HG03571 (cell line): ENCODE measurements at regions not wholly inside any gene's neighbourhood (a gene's known extent, or its start where the extent isn't known, plus 50 kb on each side); places are given as distances from the start of the nearest gene placed in this dataset.

ENCODE experiments used
- ATAC-seq: cut with Tn5 transposase; IDR thresholded peaks from one replicate; pipeline ENCODE4 v1.9.1; 2021; ENCODE audit not compliant: unreplicated experiment

- ATAC-seq: no peak
These were observed 2529.3 kb upstream of the PCDH20 start for GRCh38 chr13:63944911-63945310.

GRCh38 chr13:63942372-63942771, 2526.7 kb upstream of the PCDH20 start:
- no peak for ATAC-seq

GRCh38 chr13:63938851-63939250, 2523.2 kb upstream of the PCDH20 start:
- ATAC-seq: no peak

GRCh38 chr13:63910511-63910910, 2494.9 kb upstream of the PCDH20 start:
- ATAC-seq: no peak

- ATAC-seq: no peak
These were observed 2494.2 kb upstream of the PCDH20 start for GRCh38 chr13:63909726-63910375.

- ATAC-seq: no peak
These were observed 2486.5 kb upstream of the PCDH20 start for GRCh38 chr13:63902141-63902540.

- ATAC-seq: no peak
These were observed 2486.0 kb upstream of the PCDH20 start for GRCh38 chr13:63901630-63902029.

- ATAC-seq: no peak
These were observed 2484.8 kb upstream of the PCDH20 start for GRCh38 chr13:63900406-63900805.

- no peak for ATAC-seq
These were observed 2480.7 kb upstream of the PCDH20 start for GRCh38 chr13:63896321-63896720.

GRCh38 chr13:63882052-63882451, 2466.4 kb upstream of the PCDH20 start:
- no peak for ATAC-seq

- ATAC-seq: no peak
These were observed 2465.1 kb upstream of the PCDH20 start for GRCh38 chr13:63880705-63881104.

- ATAC-seq: no peak
These were observed 2458.3 kb upstream of the PCDH20 start for GRCh38 chr13:63873936-63874335.

GRCh38 chr13:63864171-63864902, 2448.7 kb upstream of the PCDH20 start:
- ATAC-seq: no peak

- no peak for ATAC-seq
These were observed 2439.9 kb upstream of the PCDH20 start for GRCh38 chr13:63855457-63856118.

- no peak for ATAC-seq
These were observed 2438.2 kb upstream of the PCDH20 start for GRCh38 chr13:63853816-63854215.

GRCh38 chr13:63851526-63851925, 2435.9 kb upstream of the PCDH20 start:
- no peak for ATAC-seq

GRCh38 chr13:63843766-63844699, 2428.4 kb upstream of the PCDH20 start:
- no peak for ATAC-seq

- no peak for ATAC-seq
These were observed 2426.5 kb upstream of the PCDH20 start for GRCh38 chr13:63842102-63842501.

- ATAC-seq: no peak
These were observed 2425.1 kb upstream of the PCDH20 start for GRCh38 chr13:63840551-63841421.
